Activated CD4-positive, CD25-positive, alpha-beta regulatory T cell treated with anti-CD3 and anti-CD28 coated beads, Interleukin-2, amount 50 U/mL, for 72 hours (primary cell): ENCODE measurements at regions not wholly inside any gene's neighbourhood (a gene's known extent, or its start where the extent isn't known, plus 50 kb on each side); places are given as distances from the start of the nearest gene placed in this dataset.

Source experiments
- DNase-seq: peaks from one replicate; pipeline ENCODE4 v3.0.0; 2021

GRCh38 chr16:73326770-73327470 lies 279.0 kb upstream of the ZFHX3 start:
- no peak for DNase-seq

- DNase-seq = no peak
Observed at GRCh38 chr16:73326221-73326620, 278.3 kb upstream of the ZFHX3 start.

- DNase-seq = no peak
Observed at GRCh38 chr16:73323880-73324279, 276.0 kb upstream of the ZFHX3 start.

- no peak for DNase-seq
Observed at GRCh38 chr16:73322856-73323255, 274.9 kb upstream of the ZFHX3 start.

- DNase-seq = no peak
Observed at GRCh38 chr16:73321853-73322252, 273.9 kb upstream of the ZFHX3 start.

GRCh38 chr16:73319737-73320136 lies 271.8 kb upstream of the ZFHX3 start:
- no peak for DNase-seq

GRCh38 chr16:73319261-73319660 lies 271.3 kb upstream of the ZFHX3 start:
- DNase-seq = no peak

- no peak for DNase-seq
Observed at GRCh38 chr16:73317321-73317857, 269.5 kb upstream of the ZFHX3 start.

GRCh38 chr16:73315645-73316044 lies 267.7 kb upstream of the ZFHX3 start:
- DNase-seq = no peak

GRCh38 chr16:73313950-73314349 lies 266.0 kb upstream of the ZFHX3 start:
- no peak for DNase-seq

- no peak for DNase-seq
Observed at GRCh38 chr16:73311857-73312723, 264.2 kb upstream of the ZFHX3 start.

- no peak for DNase-seq
Observed at GRCh38 chr16:73308771-73309170, 260.8 kb upstream of the ZFHX3 start.

GRCh38 chr16:73306901-73307413 lies 259.0 kb upstream of the ZFHX3 start:
- DNase-seq = no peak

- DNase-seq = no peak
Observed at GRCh38 chr16:73304008-73304774, 256.3 kb upstream of the ZFHX3 start.

GRCh38 chr16:73302942-73303341 lies 255.0 kb upstream of the ZFHX3 start:
- DNase-seq = no peak

GRCh38 chr16:73301984-73302383 lies 254.1 kb upstream of the ZFHX3 start:
- no peak for DNase-seq

- DNase-seq = no peak
Observed at GRCh38 chr16:73299346-73299745, 251.4 kb upstream of the ZFHX3 start.

- no peak for DNase-seq
Observed at GRCh38 chr16:73298562-73298961, 250.6 kb upstream of the ZFHX3 start.

- DNase-seq = no peak
Observed at GRCh38 chr16:73290258-73290657, 242.3 kb upstream of the ZFHX3 start.

- no peak for DNase-seq
Observed at GRCh38 chr16:73289232-73289631, 241.3 kb upstream of the ZFHX3 start.

GRCh38 chr16:73288520-73288919 lies 240.6 kb upstream of the ZFHX3 start:
- DNase-seq = no peak

- no peak for DNase-seq
Observed at GRCh38 chr16:73287859-73288405, 240.0 kb upstream of the ZFHX3 start.
